ENCODE measurements at regions not wholly inside any gene's neighbourhood (a gene's known extent, or its start where the extent isn't known, plus 50 kb on each side); places are given as distances from the start of the nearest gene placed in this dataset.

DNA sequence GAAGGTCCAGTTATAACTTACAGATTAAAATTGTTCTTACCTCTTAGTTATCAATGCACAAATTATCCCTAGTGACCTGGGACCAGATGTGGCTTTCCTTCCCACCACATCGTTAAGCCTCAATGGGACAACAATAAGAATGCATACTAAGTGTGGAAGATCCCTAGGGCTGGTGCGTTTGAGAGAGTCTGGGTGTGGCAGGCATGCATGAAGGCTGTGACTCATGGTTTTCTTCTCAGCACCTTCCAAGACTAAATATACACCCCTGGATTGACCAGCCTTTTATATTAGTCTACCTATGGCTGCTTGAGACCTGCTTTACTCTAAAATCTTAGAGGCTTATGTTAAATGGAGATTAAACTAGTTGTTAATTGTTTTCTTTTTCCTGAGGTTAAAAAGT is 261.7 kb upstream of the SLC14A2 start:
- H3K9me3 ChIP-seq (replicated peaks; ENCODE audit: control insufficient read depth, insufficient read depth, low read length) = no peaks in the 10 kb centered on the region
- no peak for TF ChIP-seq JUN (IDR thresholded peaks at IDR 0.05; ENCODE audit: borderline replicate concordance, insufficient read depth, insufficient read length, low read depth)
- TF ChIP-seq POLR2A (IDR thresholded peaks at IDR 0.05; ENCODE audit: low read depth, low read length) = no peak
- no peak for TF ChIP-seq FOS (IDR thresholded peaks at IDR 0.05; ENCODE audit: borderline replicate concordance, insufficient read depth, low read length)
- no peak for TF ChIP-seq MYC (IDR thresholded peaks at IDR 0.05; ENCODE audit: low read depth, low read length)
- TF ChIP-seq, protein P1, sequence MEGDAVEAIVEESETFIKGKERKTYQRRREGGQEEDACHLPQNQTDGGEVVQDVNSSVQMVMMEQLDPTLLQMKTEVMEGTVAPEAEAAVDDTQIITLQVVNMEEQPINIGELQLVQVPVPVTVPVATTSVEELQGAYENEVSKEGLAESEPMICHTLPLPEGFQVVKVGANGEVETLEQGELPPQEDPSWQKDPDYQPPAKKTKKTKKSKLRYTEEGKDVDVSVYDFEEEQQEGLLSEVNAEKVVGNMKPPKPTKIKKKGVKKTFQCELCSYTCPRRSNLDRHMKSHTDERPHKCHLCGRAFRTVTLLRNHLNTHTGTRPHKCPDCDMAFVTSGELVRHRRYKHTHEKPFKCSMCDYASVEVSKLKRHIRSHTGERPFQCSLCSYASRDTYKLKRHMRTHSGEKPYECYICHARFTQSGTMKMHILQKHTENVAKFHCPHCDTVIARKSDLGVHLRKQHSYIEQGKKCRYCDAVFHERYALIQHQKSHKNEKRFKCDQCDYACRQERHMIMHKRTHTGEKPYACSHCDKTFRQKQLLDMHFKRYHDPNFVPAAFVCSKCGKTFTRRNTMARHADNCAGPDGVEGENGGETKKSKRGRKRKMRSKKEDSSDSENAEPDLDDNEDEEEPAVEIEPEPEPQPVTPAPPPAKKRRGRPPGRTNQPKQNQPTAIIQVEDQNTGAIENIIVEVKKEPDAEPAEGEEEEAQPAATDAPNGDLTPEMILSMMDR (IDR thresholded peaks at IDR 0.05; ENCODE audit: extremely low read depth in 1 of 2, insufficient read depth in 1 of 2, low read depth in 1 of 2, low read length in 2 of 2) = no peak
- TF ChIP-seq POLR2AphosphoS5 (IDR thresholded peaks at IDR 0.05; ENCODE audit: insufficient read depth, low read depth, low read length) = no peak
- TF ChIP-seq, protein P2, sequence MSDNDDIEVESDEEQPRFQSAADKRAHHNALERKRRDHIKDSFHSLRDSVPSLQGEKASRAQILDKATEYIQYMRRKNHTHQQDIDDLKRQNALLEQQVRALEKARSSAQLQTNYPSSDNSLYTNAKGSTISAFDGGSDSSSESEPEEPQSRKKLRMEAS (IDR thresholded peaks at IDR 0.05; ENCODE audit: insufficient read depth, insufficient read length) = no peak
- no peak for TF ChIP-seq EZH2 (IDR thresholded peaks at IDR 0.05; ENCODE audit: borderline replicate concordance, low read depth, low read length, severe bottlenecking)
- no peak for TF ChIP-seq GATA2 (IDR thresholded peaks at IDR 0.05; ENCODE audit: insufficient read depth, insufficient read length, low read depth, low read length)
- no peaks in the 10 kb centered on the region for H3K36me3 ChIP-seq (ENCODE audit: control insufficient read depth in 2 of 2, extremely low read depth in 1 of 2, insufficient read depth in 2 of 2, low read length in 2 of 2)
- dilution Hi-C loops (cut with MboI; ENCODE audit: extremely low pct_ligation_motif_present, low sequenced_read_pairs) = no loop called here
- FAIRE-seq (no peak), DNase-seq (ENCODE audit: low read depth, low spot score) (no peak)
- no TSS peak for BruUV-seq (replicated peaks)
- no peak overlapping the region for H3K4me2 ChIP-seq (ENCODE audit: insufficient read depth, low read length)
- CTCF ChIA-PET = no interaction called here
- no peaks in the 10 kb centered on the region for H3K27me3 ChIP-seq (ENCODE audit: control insufficient read depth in 2 of 2, insufficient read depth in 2 of 2, low read length in 2 of 2)
- H3K9me1 ChIP-seq (replicated peaks; ENCODE audit: control insufficient read depth, extremely low read depth, insufficient read depth, low read length) = no peaks in the 10 kb centered on the region
- no peak overlapping the region for H3K27ac ChIP-seq (ENCODE audit: insufficient read depth, low read depth, low read length)
- H4K20me1 ChIP-seq (replicated peaks; ENCODE audit: control insufficient read depth, extremely low read depth, insufficient read depth, low read length) = no peaks in the 10 kb centered on the region
- POLR2A ChIA-PET = no interaction called here
- no peaks in the 10 kb centered on the region for H3K4me1 ChIP-seq (ENCODE audit: control insufficient read depth, extremely low read depth, insufficient read depth, low read length)
- no peaks in the 10 kb centered on the region for H3K79me2 ChIP-seq (ENCODE audit: control insufficient read depth, insufficient read depth, low read length)
- no peak overlapping the region for H3K9ac ChIP-seq (replicated peaks; ENCODE audit: extremely low read depth, insufficient read depth, low read length)
- intact Hi-C loops (cut with micrococcal nuclease) = no loop called here
- no peak overlapping the region for H2AFZ ChIP-seq (ENCODE audit: low read depth, low read length)
- H3K4me3 ChIP-seq (replicated peaks in 1 of 3; ENCODE audit: insufficient read depth in 1 of 3, low read depth in 1 of 3, low read length in 3 of 3) = no peak overlapping the region

Measured in endothelial cell of umbilical vein (primary cell).